ENCODE measurements at regions not wholly inside any gene's neighbourhood (a gene's known extent, or its start where the extent isn't known, plus 50 kb on each side); places are given as distances from the start of the nearest gene placed in this dataset.
"Not testable (repeated sequence)": the region's sequence is repeated elsewhere in the genome, so short reads cannot be mapped to it uniquely, and the experiment has no call there.

DNA sequence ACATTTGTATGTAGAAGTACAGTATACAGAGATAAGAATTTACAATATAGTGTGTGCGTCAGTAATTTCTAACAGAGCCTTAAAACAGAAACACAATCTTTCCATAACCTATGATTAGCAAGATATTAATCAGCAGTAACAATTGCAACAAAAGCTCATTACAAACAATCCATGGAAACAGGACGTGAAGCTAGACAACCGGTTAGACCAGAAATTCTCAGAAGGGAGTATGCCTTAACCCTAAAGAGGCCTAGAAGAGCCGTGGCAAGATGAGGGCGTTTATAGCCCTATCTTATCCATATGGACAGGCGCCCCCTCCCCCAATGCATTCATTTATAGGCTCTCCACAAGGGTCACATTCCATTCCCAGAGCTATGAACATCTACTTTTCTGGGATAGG is 184.2 kb upstream of the GK2 start:
- TF ChIP-seq, protein P1, sequence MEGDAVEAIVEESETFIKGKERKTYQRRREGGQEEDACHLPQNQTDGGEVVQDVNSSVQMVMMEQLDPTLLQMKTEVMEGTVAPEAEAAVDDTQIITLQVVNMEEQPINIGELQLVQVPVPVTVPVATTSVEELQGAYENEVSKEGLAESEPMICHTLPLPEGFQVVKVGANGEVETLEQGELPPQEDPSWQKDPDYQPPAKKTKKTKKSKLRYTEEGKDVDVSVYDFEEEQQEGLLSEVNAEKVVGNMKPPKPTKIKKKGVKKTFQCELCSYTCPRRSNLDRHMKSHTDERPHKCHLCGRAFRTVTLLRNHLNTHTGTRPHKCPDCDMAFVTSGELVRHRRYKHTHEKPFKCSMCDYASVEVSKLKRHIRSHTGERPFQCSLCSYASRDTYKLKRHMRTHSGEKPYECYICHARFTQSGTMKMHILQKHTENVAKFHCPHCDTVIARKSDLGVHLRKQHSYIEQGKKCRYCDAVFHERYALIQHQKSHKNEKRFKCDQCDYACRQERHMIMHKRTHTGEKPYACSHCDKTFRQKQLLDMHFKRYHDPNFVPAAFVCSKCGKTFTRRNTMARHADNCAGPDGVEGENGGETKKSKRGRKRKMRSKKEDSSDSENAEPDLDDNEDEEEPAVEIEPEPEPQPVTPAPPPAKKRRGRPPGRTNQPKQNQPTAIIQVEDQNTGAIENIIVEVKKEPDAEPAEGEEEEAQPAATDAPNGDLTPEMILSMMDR (IDR thresholded peaks at IDR 0.05) = not testable (repeated sequence)
- TF ChIP-seq ESRRA (CRISPR knock-in tag; IDR thresholded peaks at IDR 0.05; ENCODE audit: borderline replicate concordance); ZNF423 (CRISPR knock-in tag; IDR thresholded peaks at IDR 0.05); GTF2I (CRISPR knock-in tag; conservative IDR thresholded peaks at IDR 0.05); TP53 (CRISPR knock-in tag; IDR thresholded peaks at IDR 0.05): not testable (repeated sequence)
- TF ChIP-seq, protein P2, sequence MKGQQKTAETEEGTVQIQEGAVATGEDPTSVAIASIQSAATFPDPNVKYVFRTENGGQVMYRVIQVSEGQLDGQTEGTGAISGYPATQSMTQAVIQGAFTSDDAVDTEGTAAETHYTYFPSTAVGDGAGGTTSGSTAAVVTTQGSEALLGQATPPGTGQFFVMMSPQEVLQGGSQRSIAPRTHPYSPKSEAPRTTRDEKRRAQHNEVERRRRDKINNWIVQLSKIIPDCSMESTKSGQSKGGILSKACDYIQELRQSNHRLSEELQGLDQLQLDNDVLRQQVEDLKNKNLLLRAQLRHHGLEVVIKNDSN (CRISPR knock-in tag; IDR thresholded peaks at IDR 0.05) = not testable (repeated sequence)
